Heart right ventricle (tissue), 16 donors: ENCODE measurements at regions not wholly inside any gene's neighbourhood (a gene's known extent, or its start where the extent isn't known, plus 50 kb on each side); places are given as distances from the start of the nearest gene placed in this dataset.
A peak's percentile ranks its signal among the peaks of the same experiment; 100 is the strongest.

ENCODE experiments used
- ATAC-seq, 8 donors: fragments of 200-7000 bp; cut with Tn5 transposase; one replicate each; pipeline ENCODE4 v1.9.1; 2020; ENCODE audit warnings: mild to moderate bottlenecking in 8 of 8, moderate library complexity in 8 of 8, moderate number of reproducible peaks in 1 of 8
- DNase-seq, 2 donors: peaks; one replicate each; pipeline ENCODE4 v3.0.0-alpha.2; 2020
- H3K27ac ChIP-seq, 10 donors: fragments of 200-600 bp; sonication (generic) in 2 of 10; one replicate each; pipeline versions ENCODE4 v1.5.0 to v1.8.0; 2020 to 2022; ENCODE audit warnings: mild to moderate bottlenecking in 3 of 10
- H3K27me3 ChIP-seq, 7 donors: fragments of 200-600 bp; one replicate each; pipeline ENCODE4 v1.8.0; 2021 to 2022; ENCODE audit warnings: mild to moderate bottlenecking in 2 of 7
- H3K36me3 ChIP-seq, 9 donors: fragments of 200-600 bp; sonication (generic) in 1 of 9; one replicate each; pipeline versions ENCODE4 v1.5.0 to v1.8.0; 2020 to 2022; ENCODE audit warnings: mild to moderate bottlenecking in 2 of 9
- H3K4me1 ChIP-seq, 9 donors: fragments of 200-600 bp; sonication (generic) in 1 of 9; one replicate each; pipeline versions ENCODE4 v1.5.0 to v1.8.0; 2020 to 2022; ENCODE audit warnings: mild to moderate bottlenecking in 4 of 9
- H3K4me3 ChIP-seq, 10 donors: fragments of 200-600 bp; sonication (generic) in 2 of 10; one replicate each; pipeline versions ENCODE4 v1.5.0 to v1.8.0; 2020 to 2022; ENCODE audit warnings: mild to moderate bottlenecking in 7 of 10, moderate library complexity in 2 of 10
- H3K9me3 ChIP-seq, 11 donors: fragments of 200-600 bp in 10 of 11; sonication (generic) in 2 of 11; one replicate each; pipeline versions ENCODE4 v1.5.0 to v1.8.0; 2013 to 2022; ENCODE audit warnings: mild to moderate bottlenecking in 2 of 11, control low read depth in 1 of 11, moderate library complexity in 1 of 11
- CTCF ChIP-seq, 9 donors: fragments of 200-600 bp; sonication (generic) in 2 of 9; IDR thresholded peaks; one replicate each; pipeline versions ENCODE4 v1.5.0 to v1.8.0; 2021 to 2022; ENCODE audit warnings: antibody characterized with exemption in 9 of 9, mild to moderate bottlenecking in 5 of 9, moderate library complexity in 1 of 9
- WGBS, 2 donors: extraction: QIAGEN DNeasy Blood & Tissue Kit; methylation state at CpG; one replicate each; pipeline ENCODE4 v1.1.7; 2013; ENCODE audit warnings: inconsistent platforms in 1 of 2; 5-methylcytosine and 5-hydroxymethylcytosine counted together
- intact Hi-C, 10 donors: fragments of 100-400 bp; cut with DNase I; formaldehyde crosslinking; loops; one replicate each; pipeline versions ENCODE4 v1.11.1 to v1.14.2; 2022
- donor health status: Arrhythmogenic right ventricular cardiomyopathy.
- donor health status: ischemic (EF 13 %, LVEDD 7.1; RV severe dilation, severe dysfunction).
- donor health status: healthy with polysubstance abuse.
- donor health status: DM: no; HTN: yes; CAD: no.
- donor health status: DM: no; HTN: no; CAD: no.
- donor health status: ischemic (EF 25% LVEDD 6.9; RV normal size, moderate dysfunction).
- donor health status: ischemic (EF 25% LVEDD 5.7; RV mildly dilated, moderate dysfunction).
- donor health status: healthy.
- donor health status: DM: yes; HTN: yes; CAD: no.
- donor health status: Ischemic cardiomyopathy.
- donor health status: ischemic (EF 35%, LVEDD 5.7; RV mildly dilated, moderate dysfunction).
- donor health status: nonischemic (EF 11% LVEDD 7.7; RV severe dilation, severe dysfunction).
- donor health status: DM: yes; HTN: yes; CAD: no.
- donor health status: PGD.
- donor health status: ischemic (EF 29% LVEDD 5.4; RV normal size, mild dysfunction).
- donor health status: nonischemic (EF 23%, LVEDD 6.1; RV moderate dilation, normal function).

GRCh38 chr1:193479187-193479586, 292.8 kb upstream of the B3GALT2 start:
- no peak for DNase-seq
- H3K27ac ChIP-seq, result peak overlapping the region in 1 of 10 donors; percentile 75
- ATAC-seq, result peak in 2 of 8 donors; percentile 17 to 20
- H3K4me3 ChIP-seq, result no peak overlapping the region
- no peak for TF ChIP-seq CTCF (IDR thresholded peaks at IDR 0.05)
- H3K9me3 ChIP-seq, result no peaks in the 10 kb centered on the region
- intact Hi-C loops, result no loop called here
- WGBS, 2 donors, result 81 to 82% methylated on average over 3 of the region's 3 CpGs
- no peaks in the 10 kb centered on the region for H3K4me1 ChIP-seq
- H3K36me3 ChIP-seq, result no peaks in the 10 kb centered on the region
- H3K27me3 ChIP-seq, result no peaks in the 10 kb centered on the region

- 79 to 80% methylated on average over 6 of the region's 6 CpGs for WGBS, 2 donors
- no peaks in the 10 kb centered on the region for H3K36me3 ChIP-seq
- DNase-seq, result no peak
- H3K4me1 ChIP-seq, result no peaks in the 10 kb centered on the region
- no peak for TF ChIP-seq CTCF (IDR thresholded peaks at IDR 0.05)
- no peaks in the 10 kb centered on the region for H3K9me3 ChIP-seq
- H3K27ac ChIP-seq, result no peak overlapping the region
- H3K27me3 ChIP-seq, result no peaks in the 10 kb centered on the region
- intact Hi-C loops, result no loop called here
- ATAC-seq, result no peak
- H3K4me3 ChIP-seq, result no peak overlapping the region
Measured at GRCh38 chr1:193476748-193477147, 290.3 kb upstream of the B3GALT2 start.

GRCh38 chr1:193473932-193474331, 287.5 kb upstream of the B3GALT2 start:
- H3K27me3 ChIP-seq, result no peaks in the 10 kb centered on the region
- 94 to 96% methylated on average over 4 of the region's 4 CpGs for WGBS, 2 donors
- no peak overlapping the region for H3K4me3 ChIP-seq
- H3K27ac ChIP-seq, result no peak overlapping the region
- no peaks in the 10 kb centered on the region for H3K9me3 ChIP-seq
- DNase-seq, result no peak
- intact Hi-C loops, result no loop called here
- no peaks in the 10 kb centered on the region for H3K36me3 ChIP-seq
- H3K4me1 ChIP-seq, result no peaks in the 10 kb centered on the region
- no peak for TF ChIP-seq CTCF (IDR thresholded peaks at IDR 0.05)
- ATAC-seq, result no peak

- Histone ChIP-seq H3K9me3 (no peaks in the 10 kb centered on the region), H3K4me1 (no peaks in the 10 kb centered on the region), H3K27me3 (no peaks in the 10 kb centered on the region), H3K4me3 (no peak overlapping the region), H3K27ac (no peak overlapping the region), H3K36me3 (no peaks in the 10 kb centered on the region)
- TF ChIP-seq CTCF (IDR thresholded peaks at IDR 0.05), result no peak
- no peak for DNase-seq
- intact Hi-C loops, result no loop called here
- 92 to 94% methylated on average over 3 of the region's 3 CpGs for WGBS, 2 donors
- no peak for ATAC-seq
Measured at GRCh38 chr1:193472838-193473398, 286.5 kb upstream of the B3GALT2 start.
